Tibial nerve (tissue), 4 donors: ENCODE measurements at regions not wholly inside any gene's neighbourhood (a gene's known extent, or its start where the extent isn't known, plus 50 kb on each side); places are given as distances from the start of the nearest gene placed in this dataset.

Experiments
- CTCF ChIP-seq, 5 experiments: fragments of 200-600 bp in 3 of 5; fragments of 450-650 bp in 2 of 5; sonication (generic) in 3 of 5; IDR thresholded peaks; one replicate each; pipeline ENCODE4 v1.5.1; 2016 to 2019; ENCODE audit warnings: antibody characterized with exemption in 5 of 5, mild to moderate bottlenecking in 3 of 5, moderate library complexity in 2 of 5
- EP300 ChIP-seq, 2 donors: sonication (generic); formaldehyde crosslinking; IDR thresholded peaks; one replicate each; pipeline ENCODE4 v1.6.1; 2017; ENCODE audit warnings: antibody characterized with exemption in 2 of 2, mild to moderate bottlenecking in 1 of 2

- TF ChIP-seq CTCF (IDR thresholded peaks at IDR 0.05) (no peak), EP300 (IDR thresholded peaks at IDR 0.05) (no peak)
These were observed 451.9 kb upstream of the MKI67 start for GRCh38 chr10:128577958-128578750.
